ENCODE measurements at regions not wholly inside any gene's neighbourhood (a gene's known extent, or its start where the extent isn't known, plus 50 kb on each side); places are given as distances from the start of the nearest gene placed in this dataset.

DNA sequence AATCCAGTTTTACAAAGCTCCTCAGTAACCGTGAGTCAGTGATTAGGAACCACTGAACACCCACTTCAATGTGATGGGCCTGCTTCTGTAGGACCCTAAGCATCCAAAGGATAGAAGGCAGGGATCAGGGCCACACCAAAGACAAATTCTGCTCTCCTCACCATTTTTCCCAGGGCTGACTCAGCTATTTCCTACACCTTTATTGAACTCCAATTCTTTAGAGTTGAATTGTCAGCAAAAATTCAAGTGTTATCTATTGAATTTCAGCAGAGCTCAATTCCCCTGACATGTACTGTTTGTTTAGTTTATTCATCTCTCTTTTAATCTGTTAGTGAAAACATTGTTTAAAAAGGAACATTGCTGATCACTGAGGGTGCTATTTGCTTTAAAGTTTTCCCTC, 457.7 kb upstream of the TMPO start:
- Histone ChIP-seq H3K4me3 (no peak overlapping the region), H3K36me3 (no peaks in the 10 kb centered on the region), H3K27ac (no peak overlapping the region), H3K27me3 (no peaks in the 10 kb centered on the region), H3K4me1 (no peaks in the 10 kb centered on the region), H3K9me3 (no peaks in the 10 kb centered on the region)
- DNase-seq = no peak
- TF ChIP-seq, protein P1, sequence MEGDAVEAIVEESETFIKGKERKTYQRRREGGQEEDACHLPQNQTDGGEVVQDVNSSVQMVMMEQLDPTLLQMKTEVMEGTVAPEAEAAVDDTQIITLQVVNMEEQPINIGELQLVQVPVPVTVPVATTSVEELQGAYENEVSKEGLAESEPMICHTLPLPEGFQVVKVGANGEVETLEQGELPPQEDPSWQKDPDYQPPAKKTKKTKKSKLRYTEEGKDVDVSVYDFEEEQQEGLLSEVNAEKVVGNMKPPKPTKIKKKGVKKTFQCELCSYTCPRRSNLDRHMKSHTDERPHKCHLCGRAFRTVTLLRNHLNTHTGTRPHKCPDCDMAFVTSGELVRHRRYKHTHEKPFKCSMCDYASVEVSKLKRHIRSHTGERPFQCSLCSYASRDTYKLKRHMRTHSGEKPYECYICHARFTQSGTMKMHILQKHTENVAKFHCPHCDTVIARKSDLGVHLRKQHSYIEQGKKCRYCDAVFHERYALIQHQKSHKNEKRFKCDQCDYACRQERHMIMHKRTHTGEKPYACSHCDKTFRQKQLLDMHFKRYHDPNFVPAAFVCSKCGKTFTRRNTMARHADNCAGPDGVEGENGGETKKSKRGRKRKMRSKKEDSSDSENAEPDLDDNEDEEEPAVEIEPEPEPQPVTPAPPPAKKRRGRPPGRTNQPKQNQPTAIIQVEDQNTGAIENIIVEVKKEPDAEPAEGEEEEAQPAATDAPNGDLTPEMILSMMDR (IDR thresholded peaks at IDR 0.05) = no peak
- TF ChIP-seq POLR2A (IDR thresholded peaks at IDR 0.05) = no peak

- TF ChIP-seq, protein P1 (IDR thresholded peaks at IDR 0.05) = no peak
- TF ChIP-seq POLR2A (IDR thresholded peaks at IDR 0.05) = no peak
- no peak for DNase-seq
- H3K4me1 ChIP-seq = no peaks in the 10 kb centered on the region
- no peak overlapping the region for H3K4me3 ChIP-seq
- no peak overlapping the region for H3K27ac ChIP-seq
- H3K36me3 ChIP-seq = no peaks in the 10 kb centered on the region
- no peaks in the 10 kb centered on the region for H3K9me3 ChIP-seq
- H3K27me3 ChIP-seq = no peaks in the 10 kb centered on the region
Measured at GRCh38 chr12:98058213-98058612, 457.2 kb upstream of the TMPO start.

DNA sequence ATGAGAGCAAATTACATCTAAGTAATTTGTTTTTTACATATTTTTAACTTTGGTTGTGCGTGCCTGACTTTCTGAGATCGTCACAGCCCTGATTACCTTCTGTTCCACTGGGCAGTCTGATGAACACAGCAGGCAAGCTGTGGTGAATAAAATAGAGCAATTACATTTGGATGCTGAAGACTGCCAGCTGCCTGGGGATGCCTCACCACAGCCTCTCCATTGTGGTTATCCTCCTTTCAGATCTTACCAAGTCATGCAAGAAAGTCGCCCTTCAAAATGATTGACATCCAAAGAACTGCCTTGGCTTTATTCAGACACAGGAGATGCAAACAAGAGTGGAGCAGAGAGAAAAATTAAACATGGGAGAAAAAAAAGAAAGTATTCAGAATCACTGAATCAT, 456.6 kb upstream of the TMPO start:
- H3K27me3 ChIP-seq = no peaks in the 10 kb centered on the region
- no peaks in the 10 kb centered on the region for H3K4me1 ChIP-seq
- no peak overlapping the region for H3K27ac ChIP-seq
- TF ChIP-seq, protein P1 (IDR thresholded peaks at IDR 0.05) = no peak
- TF ChIP-seq POLR2A (IDR thresholded peaks at IDR 0.05) = no peak
- no peak for DNase-seq
- no peak overlapping the region for H3K4me3 ChIP-seq
- no peaks in the 10 kb centered on the region for H3K36me3 ChIP-seq
- H3K9me3 ChIP-seq = no peaks in the 10 kb centered on the region

- TF ChIP-seq, protein P1 (IDR thresholded peaks at IDR 0.05) = no peak
- no peak for TF ChIP-seq POLR2A (IDR thresholded peaks at IDR 0.05)
- DNase-seq = no peak
- Histone ChIP-seq H3K36me3 (no peaks in the 10 kb centered on the region), H3K4me3 (no peak overlapping the region), H3K27me3 (no peaks in the 10 kb centered on the region), H3K27ac (no peak overlapping the region), H3K4me1 (no peaks in the 10 kb centered on the region), H3K9me3 (no peaks in the 10 kb centered on the region)
Measured at GRCh38 chr12:98059659-98060343, 455.6 kb upstream of the TMPO start.

- no peaks in the 10 kb centered on the region for H3K9me3 ChIP-seq
- no peaks in the 10 kb centered on the region for H3K4me1 ChIP-seq
- H3K27ac ChIP-seq = no peak overlapping the region
- H3K27me3 ChIP-seq = no peaks in the 10 kb centered on the region
- no peaks in the 10 kb centered on the region for H3K36me3 ChIP-seq
- no peak overlapping the region for H3K4me3 ChIP-seq
- TF ChIP-seq POLR2A (IDR thresholded peaks at IDR 0.05) = no peak
- TF ChIP-seq, protein P1 (IDR thresholded peaks at IDR 0.05) = no peak
- DNase-seq = no peak
Measured at GRCh38 chr12:98060411-98060810, 455.0 kb upstream of the TMPO start.

Data from Peyer's patch (tissue), 4 donors.